ENCODE measurements at regions not wholly inside any gene's neighbourhood (a gene's known extent, or its start where the extent isn't known, plus 50 kb on each side); places are given as distances from the start of the nearest gene placed in this dataset.

GRCh38 chr2:217387776-217388387 is 528.0 kb upstream of the TNP1 start:
- no peak overlapping the region for H3K4me3 ChIP-seq (ENCODE audit: low read depth, low read length)
- H3K36me3 ChIP-seq (ENCODE audit: control insufficient read depth, insufficient read depth, low read length): no peaks in the 10 kb centered on the region
- WGBS (ENCODE audit: insufficient coverage): 90% methylated on average over 1 of the region's 4 CpGs
- no peak for DNase-seq (ENCODE audit: low read depth in 4 of 6, low spot score in 6 of 6)
- H3K27me3 ChIP-seq (ENCODE audit: control insufficient read depth, insufficient read depth, low read length): no peaks in the 10 kb centered on the region
- H3K9me3 ChIP-seq (ENCODE audit: control insufficient read depth, insufficient read depth, low read length): peaks cover 5% of the 10 kb centered on the region
- H3K27ac ChIP-seq (ENCODE audit: low read depth, low read length): no peak overlapping the region
- peaks cover 3% of the 10 kb centered on the region for H3K4me1 ChIP-seq (ENCODE audit: control insufficient read depth, insufficient read depth, low read length)

GRCh38 chr2:217386041-217386440 is 526.2 kb upstream of the TNP1 start:
- WGBS (ENCODE audit: insufficient coverage): 50% methylated on average over 2 of the region's 3 CpGs
- Histone ChIP-seq H3K27ac (ENCODE audit: low read depth, low read length) (no peak overlapping the region), H3K9me3 (ENCODE audit: control insufficient read depth, insufficient read depth, low read length) (peaks cover 3% of the 10 kb centered on the region), H3K36me3 (ENCODE audit: control insufficient read depth, insufficient read depth, low read length) (no peaks in the 10 kb centered on the region), H3K4me1 (ENCODE audit: control insufficient read depth, insufficient read depth, low read length) (peaks cover 3% of the 10 kb centered on the region), H3K4me3 (ENCODE audit: low read depth, low read length) (no peak overlapping the region), H3K27me3 (ENCODE audit: control insufficient read depth, insufficient read depth, low read length) (no peaks in the 10 kb centered on the region)
- no peak for DNase-seq (ENCODE audit: low read depth in 4 of 6, low spot score in 6 of 6)

- Histone ChIP-seq H3K27ac (ENCODE audit: low read depth, low read length) (no peak overlapping the region), H3K4me1 (ENCODE audit: control insufficient read depth, insufficient read depth, low read length) (peaks cover 3% of the 10 kb centered on the region), H3K36me3 (ENCODE audit: control insufficient read depth, insufficient read depth, low read length) (no peaks in the 10 kb centered on the region), H3K4me3 (ENCODE audit: low read depth, low read length) (no peak overlapping the region), H3K9me3 (ENCODE audit: control insufficient read depth, insufficient read depth, low read length) (no peaks in the 10 kb centered on the region), H3K27me3 (ENCODE audit: control insufficient read depth, insufficient read depth, low read length) (no peaks in the 10 kb centered on the region)
- WGBS (ENCODE audit: insufficient coverage): 100% methylated on average over 3 of the region's 4 CpGs
- no peak for DNase-seq (ENCODE audit: low read depth in 4 of 6, low spot score in 6 of 6)
These were observed 523.8 kb upstream of the TNP1 start for GRCh38 chr2:217383620-217384019.

- Histone ChIP-seq H3K27ac (ENCODE audit: low read depth, low read length) (no peak overlapping the region), H3K4me3 (ENCODE audit: low read depth, low read length) (no peak overlapping the region), H3K9me3 (ENCODE audit: control insufficient read depth, insufficient read depth, low read length) (no peaks in the 10 kb centered on the region), H3K36me3 (ENCODE audit: control insufficient read depth, insufficient read depth, low read length) (no peaks in the 10 kb centered on the region), H3K27me3 (ENCODE audit: control insufficient read depth, insufficient read depth, low read length) (no peaks in the 10 kb centered on the region), H3K4me1 (ENCODE audit: control insufficient read depth, insufficient read depth, low read length) (peaks cover under 1% of the 10 kb centered on the region)
- 92% methylated on average over 3 of the region's 5 CpGs for WGBS (ENCODE audit: insufficient coverage)
- DNase-seq (ENCODE audit: low read depth in 4 of 6, low spot score in 6 of 6): no peak
These were observed 522.9 kb upstream of the TNP1 start for GRCh38 chr2:217382794-217383193.

- WGBS (ENCODE audit: insufficient coverage): 93% methylated on average over 3 of the region's 6 CpGs
- no peaks in the 10 kb centered on the region for H3K36me3 ChIP-seq (ENCODE audit: control insufficient read depth, insufficient read depth, low read length)
- no peak for DNase-seq (ENCODE audit: low read depth in 4 of 6, low spot score in 6 of 6)
- H3K4me3 ChIP-seq (ENCODE audit: low read depth, low read length): no peak overlapping the region
- no peaks in the 10 kb centered on the region for H3K9me3 ChIP-seq (ENCODE audit: control insufficient read depth, insufficient read depth, low read length)
- H3K27me3 ChIP-seq (ENCODE audit: control insufficient read depth, insufficient read depth, low read length): no peaks in the 10 kb centered on the region
- H3K27ac ChIP-seq (ENCODE audit: low read depth, low read length): no peak overlapping the region
- no peaks in the 10 kb centered on the region for H3K4me1 ChIP-seq (ENCODE audit: control insufficient read depth, insufficient read depth, low read length)
These were observed 519.9 kb upstream of the TNP1 start for GRCh38 chr2:217379807-217380206.

- Histone ChIP-seq H3K4me3 (ENCODE audit: low read depth, low read length) (no peak overlapping the region), H3K4me1 (ENCODE audit: control insufficient read depth, insufficient read depth, low read length) (peaks cover 9% of the 10 kb centered on the region), H3K36me3 (ENCODE audit: control insufficient read depth, insufficient read depth, low read length) (no peaks in the 10 kb centered on the region), H3K9me3 (ENCODE audit: control insufficient read depth, insufficient read depth, low read length) (no peaks in the 10 kb centered on the region), H3K27me3 (ENCODE audit: control insufficient read depth, insufficient read depth, low read length) (no peaks in the 10 kb centered on the region), H3K27ac (ENCODE audit: low read depth, low read length) (no peak overlapping the region)
- WGBS (ENCODE audit: insufficient coverage): 86% methylated on average over 2 of the region's 2 CpGs
- no peak for DNase-seq (ENCODE audit: low read depth in 4 of 6, low spot score in 6 of 6)
These were observed 512.9 kb upstream of the TNP1 start for GRCh38 chr2:217372794-217373193.

- peaks cover 9% of the 10 kb centered on the region for H3K4me1 ChIP-seq (ENCODE audit: control insufficient read depth, insufficient read depth, low read length)
- WGBS (ENCODE audit: insufficient coverage): 29% methylated on average over 3 of the region's 9 CpGs
- H3K36me3 ChIP-seq (ENCODE audit: control insufficient read depth, insufficient read depth, low read length): no peaks in the 10 kb centered on the region
These were observed 511.9 kb upstream of the TNP1 start for GRCh38 chr2:217371781-217372213.

GRCh38 chr2:217370391-217370790 is 510.5 kb upstream of the TNP1 start:
- H3K4me3 ChIP-seq (ENCODE audit: low read depth, low read length): no peak overlapping the region
- no peak overlapping the region for H3K27ac ChIP-seq (ENCODE audit: low read depth, low read length)
- no peaks in the 10 kb centered on the region for H3K9me3 ChIP-seq (ENCODE audit: control insufficient read depth, insufficient read depth, low read length)
- peaks cover 9% of the 10 kb centered on the region for H3K4me1 ChIP-seq (ENCODE audit: control insufficient read depth, insufficient read depth, low read length)
- DNase-seq (ENCODE audit: low read depth in 4 of 6, low spot score in 6 of 6): no peak
- no peaks in the 10 kb centered on the region for H3K27me3 ChIP-seq (ENCODE audit: control insufficient read depth, insufficient read depth, low read length)
- WGBS (ENCODE audit: insufficient coverage): no CpG with 5 or more reads among the region's 5 CpGs
- no peaks in the 10 kb centered on the region for H3K36me3 ChIP-seq (ENCODE audit: control insufficient read depth, insufficient read depth, low read length)

More at GRCh38 chr2:217371781-217372213, 511.9 kb upstream of the TNP1 start:
- Histone ChIP-seq H3K4me3 (ENCODE audit: low read depth, low read length) (no peak overlapping the region), H3K9me3 (ENCODE audit: control insufficient read depth, insufficient read depth, low read length) (no peaks in the 10 kb centered on the region), H3K27me3 (ENCODE audit: control insufficient read depth, insufficient read depth, low read length) (no peaks in the 10 kb centered on the region), H3K27ac (ENCODE audit: low read depth, low read length) (peak overlapping the region; percentile 18)
- DNase-seq (ENCODE audit: low read depth in 4 of 6, low spot score in 6 of 6): peak in 2 of 6 donors; percentile 64 to 68

- Histone ChIP-seq H3K4me1 (ENCODE audit: control insufficient read depth, insufficient read depth, low read length) (peaks cover 9% of the 10 kb centered on the region), H3K9me3 (ENCODE audit: control insufficient read depth, insufficient read depth, low read length) (no peaks in the 10 kb centered on the region), H3K4me3 (ENCODE audit: low read depth, low read length) (no peak overlapping the region), H3K27me3 (ENCODE audit: control insufficient read depth, insufficient read depth, low read length) (no peaks in the 10 kb centered on the region), H3K36me3 (ENCODE audit: control insufficient read depth, insufficient read depth, low read length) (no peaks in the 10 kb centered on the region), H3K27ac (ENCODE audit: low read depth, low read length) (no peak overlapping the region)
- no CpG with 5 or more reads among the region's 4 CpGs for WGBS (ENCODE audit: insufficient coverage)
- no peak for DNase-seq (ENCODE audit: low read depth in 4 of 6, low spot score in 6 of 6)
These were observed 507.6 kb upstream of the TNP1 start for GRCh38 chr2:217367464-217367863.

GRCh38 chr2:217366966-217367365 is 507.1 kb upstream of the TNP1 start:
- H3K27me3 ChIP-seq (ENCODE audit: control insufficient read depth, insufficient read depth, low read length): no peaks in the 10 kb centered on the region
- no peak overlapping the region for H3K27ac ChIP-seq (ENCODE audit: low read depth, low read length)
- peaks cover 5% of the 10 kb centered on the region for H3K4me1 ChIP-seq (ENCODE audit: control insufficient read depth, insufficient read depth, low read length)
- peak in 1 of 6 donors; percentile 51 for DNase-seq (ENCODE audit: low read depth in 4 of 6, low spot score in 6 of 6)
- no peaks in the 10 kb centered on the region for H3K9me3 ChIP-seq (ENCODE audit: control insufficient read depth, insufficient read depth, low read length)
- H3K36me3 ChIP-seq (ENCODE audit: control insufficient read depth, insufficient read depth, low read length): no peaks in the 10 kb centered on the region
- WGBS (ENCODE audit: insufficient coverage): 70% methylated on average over 2 of the region's 4 CpGs
- no peak overlapping the region for H3K4me3 ChIP-seq (ENCODE audit: low read depth, low read length)

Measured in spinal cord (tissue), 9 donors.